WTC11 (cell line): ENCODE measurements at regions not wholly inside any gene's neighbourhood (a gene's known extent, or its start where the extent isn't known, plus 50 kb on each side); places are given as distances from the start of the nearest gene placed in this dataset.

Experiments used
- ATAC-seq: fragments of 200-7000 bp; cut with Tn5 transposase; 2 replicates; pipeline ENCODE4 v1.10.0; 2021; ENCODE audit warnings: mild to moderate bottlenecking, moderate library complexity
- CTCF ChIA-PET: fragments of 300-600 bp; sonication (Branson Sonifier 250); formaldehyde crosslinking; loops from one replicate; lab custom pipeline; 2021; ENCODE audit warnings: antibody characterized with exemption; lab: Charles Lee
- POLR2A ChIA-PET: fragments of 350-600 bp; sonication (Branson Sonifier 250); formaldehyde crosslinking; loops from one replicate; lab custom pipeline; 2021; ENCODE audit warnings: antibody characterized with exemption; lab: Charles Lee
- DNase-seq: peaks from one replicate; pipeline ENCODE4 v3.0.0; 2021; ENCODE audit warnings: low spot score
- H3K27ac Mint-ChIP-seq: 2 replicates; pipeline ENCODE4 v1.8.0; 2021; ENCODE audit warnings: mixed read lengths
- H3K27me3 Mint-ChIP-seq: 2 replicates; pipeline ENCODE4 v1.8.0; 2021; ENCODE audit warnings: low read depth, mild to moderate bottlenecking, moderate library complexity, mixed read lengths
- H3K36me3 Mint-ChIP-seq: 2 replicates; pipeline ENCODE4 v1.8.0; 2021; ENCODE audit warnings: mixed read lengths
- H3K4me1 Mint-ChIP-seq: 2 replicates; pipeline ENCODE4 v1.8.0; 2022; ENCODE audit warnings: mixed read lengths
- H3K4me3 Mint-ChIP-seq: 2 replicates; pipeline ENCODE4 v1.8.0; 2021; ENCODE audit warnings: mild to moderate bottlenecking, moderate library complexity, mixed read lengths
- H3K9me3 Mint-ChIP-seq: 2 replicates; pipeline ENCODE4 v1.8.0; 2021; ENCODE audit warnings: mixed read lengths
- ATF1 ChIP-seq: sonication (generic); formaldehyde crosslinking; IDR thresholded peaks from 2 replicates; pipeline ENCODE4 v1.8.1; 2023; ENCODE audit warnings: mild to moderate bottlenecking, moderate library complexity, missing genetic modification reagents
- ATF3 ChIP-seq: sonication (generic); formaldehyde crosslinking; conservative IDR thresholded peaks from 2 replicates; pipeline ENCODE4 v1.8.1; 2022; ENCODE audit warnings: mild to moderate bottlenecking, missing genetic modification reagents
- CDX4 ChIP-seq: fragments of 250-450 bp; sonication (Bioruptor Pico); IDR thresholded peaks from 2 replicates; pipeline ENCODE4 v1.9.0; 2021; ENCODE audit warnings: moderate library complexity, mild to moderate bottlenecking, inconsistent platforms, borderline replicate concordance
- CREB1 ChIP-seq: sonication (generic); formaldehyde crosslinking; IDR thresholded peaks from 2 replicates; pipeline ENCODE4 v1.8.0; 2023; ENCODE audit warnings: mild to moderate bottlenecking, missing genetic modification reagents
- FOXK1 ChIP-seq: sonication (generic); formaldehyde crosslinking; IDR thresholded peaks from 2 replicates; pipeline ENCODE4 v1.8.0; 2022; ENCODE audit warnings: mild to moderate bottlenecking, moderate library complexity, missing genetic modification reagents
- GABPB1 ChIP-seq: sonication (generic); formaldehyde crosslinking; IDR thresholded peaks from 2 replicates; pipeline ENCODE4 v1.8.1; 2023; ENCODE audit warnings: mild to moderate bottlenecking, missing genetic modification reagents
- GTF2I ChIP-seq: fragments of 250-450 bp; sonication (Bioruptor Pico); conservative IDR thresholded peaks from 2 replicates; pipeline ENCODE4 v1.4.0; 2021; ENCODE audit warnings: mild to moderate bottlenecking
- IRF1 ChIP-seq: sonication (generic); formaldehyde crosslinking; IDR thresholded peaks from 2 replicates; pipeline ENCODE4 v1.8.0; 2023; ENCODE audit warnings: missing genetic modification reagents
- MAX ChIP-seq: sonication (generic); formaldehyde crosslinking; IDR thresholded peaks from 2 replicates; pipeline ENCODE4 v1.8.0; 2022; ENCODE audit warnings: mild to moderate bottlenecking, missing genetic modification reagents
- MYBL2 ChIP-seq: sonication (generic); formaldehyde crosslinking; IDR thresholded peaks from 2 replicates; pipeline ENCODE4 v1.8.1; 2023; ENCODE audit warnings: mild to moderate bottlenecking, moderate library complexity, missing genetic modification reagents
- RORB ChIP-seq: fragments of 250-450 bp; sonication (Bioruptor Pico); IDR thresholded peaks from 2 replicates; pipeline ENCODE4 v1.9.0; 2021; ENCODE audit warnings: mild to moderate bottlenecking
- SMAD3 ChIP-seq: sonication (generic); formaldehyde crosslinking; IDR thresholded peaks from 2 replicates; pipeline ENCODE4 v1.8.0; 2022; ENCODE audit warnings: missing genetic modification reagents, mild to moderate bottlenecking, borderline replicate concordance
- SMAD4 ChIP-seq: sonication (generic); formaldehyde crosslinking; IDR thresholded peaks from 2 replicates; pipeline ENCODE4 v1.8.0; 2022; ENCODE audit warnings: mild to moderate bottlenecking, missing genetic modification reagents
- TEAD4 ChIP-seq: sonication (generic); formaldehyde crosslinking; IDR thresholded peaks from 2 replicates; pipeline ENCODE4 v1.8.0; 2022; ENCODE audit warnings: mild to moderate bottlenecking, missing genetic modification reagents
- ZNF263 ChIP-seq: sonication (generic); formaldehyde crosslinking; IDR thresholded peaks from 2 replicates; pipeline ENCODE4 v1.8.1; 2022; ENCODE audit warnings: low read depth, mild to moderate bottlenecking, moderate library complexity, missing genetic modification reagents
- ZNF281 ChIP-seq: sonication (generic); formaldehyde crosslinking; IDR thresholded peaks from 2 replicates; pipeline ENCODE4 v1.8.0; 2023; ENCODE audit warnings: mild to moderate bottlenecking, missing genetic modification reagents
- ZNF317 ChIP-seq: sonication (generic); formaldehyde crosslinking; IDR thresholded peaks from 2 replicates; pipeline ENCODE4 v1.8.1; 2023; ENCODE audit warnings: low read depth, mild to moderate bottlenecking, moderate library complexity, missing genetic modification reagents, borderline replicate concordance
- ZNF416 ChIP-seq: fragments of 250-450 bp; sonication (Bioruptor Pico); IDR thresholded peaks from 2 replicates; pipeline ENCODE4 v1.9.0; 2021; ENCODE audit warnings: mild to moderate bottlenecking, inconsistent platforms
- ZNF423 ChIP-seq: fragments of 250-450 bp; sonication (Bioruptor Pico); IDR thresholded peaks from 2 replicates; pipeline ENCODE4 v2.1.2; 2022; ENCODE audit warnings: mild to moderate bottlenecking, moderate library complexity
- TF ChIP-seq, protein P1 (sequence below): sonication (generic); formaldehyde crosslinking; IDR thresholded peaks from 2 replicates; pipeline ENCODE4 v1.8.1; 2023; ENCODE audit warnings: mild to moderate bottlenecking, missing genetic modification reagents, moderate library complexity

GRCh38 chr13:44744880-44745633 lies 168.9 kb upstream of the TSC22D1 start:
- Mint-ChIP-seq H3K4me1 (no peaks in the 10 kb centered on the region), H3K27me3 (no peaks in the 10 kb centered on the region; the same call in 1 of the 2 replicates), H3K9me3 (peaks cover 24% of the 10 kb centered on the region), H3K36me3 (peaks cover 6% of the 10 kb centered on the region), H3K4me3 (no peak overlapping the region)
- no peak for ATAC-seq
- POLR2A ChIA-PET = interaction anchor here (0.6 kb wide), 1 partner anchor 549 kb away, joined by 3 read pairs; no protein-coding TSS in a partner anchor
- CTCF ChIA-PET = interaction anchor here (1.1 kb wide), 1 partner anchor 73 kb away, joined by 3 read pairs; no protein-coding TSS in a partner anchor
- no peak for TF ChIP-seq GTF2I (CRISPR knock-in tag)
- TF ChIP-seq, all 79 proteins: peak for 0
- DNase-seq = no peak
- H3K27ac Mint-ChIP-seq = no peak overlapping the region

DNA sequence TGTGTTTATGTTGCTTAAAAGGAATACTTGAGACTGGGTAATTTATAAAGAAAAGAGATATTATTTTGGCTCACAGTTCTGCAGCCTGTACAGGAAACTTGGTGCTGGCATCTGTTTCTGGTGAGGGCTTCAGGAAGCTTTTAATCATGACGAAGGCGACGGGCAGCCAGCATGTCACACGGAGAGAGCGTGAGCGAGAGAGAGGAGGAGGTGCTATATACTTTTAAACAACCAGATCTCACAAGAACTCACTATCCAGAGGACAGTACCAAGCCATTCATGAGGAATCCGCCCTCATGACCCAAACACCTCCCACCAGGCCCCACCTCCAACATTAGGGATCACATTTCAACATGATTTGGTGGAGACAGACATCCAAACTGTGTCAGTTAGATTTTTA lies 163.4 kb upstream of the TSC22D1 start:
- H3K27me3 Mint-ChIP-seq = no peaks in the 10 kb centered on the region
- no peak for DNase-seq
- peak; percentile 55 for ATAC-seq
- H3K27ac Mint-ChIP-seq = no peak overlapping the region
- H3K4me3 Mint-ChIP-seq = no peak overlapping the region
- H3K36me3 Mint-ChIP-seq = peaks cover 6% of the 10 kb centered on the region
- TF ChIP-seq ZNF317 (no peak), TEAD4 (no peak), ZNF281 (CRISPR knock-in tag) (no peak), FOXK1 (no peak), ATF3 (CRISPR knock-in tag) (no peak), MAX (CRISPR knock-in tag) (no peak), ZNF263 (CRISPR knock-in tag) (no peak), CREB1 (no peak), SMAD3 (no peak), IRF1 (CRISPR knock-in tag) (no peak), RORB (no peak), MYBL2 (CRISPR knock-in tag) (no peak), ATF1 (no peak), SMAD4 (no peak), ZNF416 (CRISPR knock-in tag) (no peak), ZNF423 (CRISPR knock-in tag) (no peak), CDX4 (CRISPR knock-in tag) (no peak), GABPB1 (CRISPR knock-in tag) (no peak)
- TF ChIP-seq, protein P1, sequence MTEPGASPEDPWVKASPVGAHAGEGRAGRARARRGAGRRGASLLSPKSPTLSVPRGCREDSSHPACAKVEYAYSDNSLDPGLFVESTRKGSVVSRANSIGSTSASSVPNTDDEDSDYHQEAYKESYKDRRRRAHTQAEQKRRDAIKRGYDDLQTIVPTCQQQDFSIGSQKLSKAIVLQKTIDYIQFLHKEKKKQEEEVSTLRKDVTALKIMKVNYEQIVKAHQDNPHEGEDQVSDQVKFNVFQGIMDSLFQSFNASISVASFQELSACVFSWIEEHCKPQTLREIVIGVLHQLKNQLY = no peak
- POLR2A ChIA-PET = interaction anchor here (0.6 kb wide), 1 partner anchor 149 kb away, joined by 3 read pairs; no protein-coding TSS in a partner anchor
- H3K9me3 Mint-ChIP-seq = peaks cover 18% of the 10 kb centered on the region
- peaks cover 14% of the 10 kb centered on the region for H3K4me1 Mint-ChIP-seq
- CTCF ChIA-PET = interaction anchor here (1.0 to 1.2 kb wide), 3 partner anchors 51 to 79 kb away, joined by 4 to 5 read pairs (median 4); no protein-coding TSS in a partner anchor
